HEK293T (cell line): ENCODE measurements at regions not wholly inside any gene's neighbourhood (a gene's known extent, or its start where the extent isn't known, plus 50 kb on each side); places are given as distances from the start of the nearest gene placed in this dataset.

Experiments
- CTCF ChIA-PET: fragments of 350-600 bp; formaldehyde crosslinking; extraction: SDS; loops from one replicate; lab custom pipeline; 2021; ENCODE audit warnings: antibody characterized with exemption, inconsistent platforms; lab: Yijun Ruan, JAX
- POLR2A ChIA-PET: fragments of 350-600 bp; formaldehyde crosslinking; extraction: SDS; loops from one replicate; lab custom pipeline; 2020; ENCODE audit warnings: antibody characterized with exemption, inconsistent platforms; lab: Yijun Ruan, JAX
- DNase-seq: peaks from one replicate; pipeline ENCODE4 v3.0.0; 2012; ENCODE audit warnings: mixed read lengths; ENCODE audit errors: extremely low spot score
- ARNT ChIP-seq: fragments of 450-650 bp; IDR thresholded peaks from 2 replicates; pipeline ENCODE4 v1.6.1; 2017; ENCODE audit warnings: mild to moderate bottlenecking
- BHLHE40 ChIP-seq: fragments of 450-650 bp; IDR thresholded peaks from 2 replicates; pipeline ENCODE4 v1.6.1; 2016; ENCODE audit warnings: mild to moderate bottlenecking, moderate library complexity, borderline replicate concordance
- CTBP1 ChIP-seq: fragments of 450-650 bp; IDR thresholded peaks from 2 replicates; pipeline ENCODE4 v1.6.1; 2016; ENCODE audit warnings: borderline replicate concordance
- ELF4 ChIP-seq: fragments of 450-650 bp; IDR thresholded peaks from 2 replicates; pipeline ENCODE4 v1.6.1; 2017; ENCODE audit warnings: antibody characterized with exemption
- FOXA1 ChIP-seq: fragments of 450-650 bp; IDR thresholded peaks from 2 replicates; pipeline ENCODE4 v1.6.1; 2016; ENCODE audit warnings: mild to moderate bottlenecking
- FOXK2 ChIP-seq: fragments of 450-650 bp; IDR thresholded peaks from 2 replicates; pipeline ENCODE4 v1.6.1; 2016; ENCODE audit warnings: mild to moderate bottlenecking
- FOXM1 ChIP-seq: fragments of 450-650 bp; IDR thresholded peaks from 2 replicates; pipeline ENCODE4 v1.6.1; 2017; ENCODE audit warnings: mild to moderate bottlenecking, borderline replicate concordance
- HDGF ChIP-seq: fragments of 450-650 bp; IDR thresholded peaks from 2 replicates; pipeline ENCODE4 v1.6.1; 2017; ENCODE audit warnings: antibody characterized with exemption, borderline replicate concordance
- L3MBTL2 ChIP-seq: fragments of 450-650 bp; conservative IDR thresholded peaks from 2 replicates; pipeline ENCODE4 v1.6.1; 2016; ENCODE audit warnings: mild to moderate bottlenecking
- LEF1 ChIP-seq: fragments of 450-650 bp; IDR thresholded peaks from 2 replicates; pipeline ENCODE4 v1.6.1; 2017; ENCODE audit warnings: mild to moderate bottlenecking, borderline replicate concordance
- NFRKB ChIP-seq: fragments of 450-650 bp; IDR thresholded peaks from 2 replicates; pipeline ENCODE4 v1.6.1; 2016; ENCODE audit warnings: mild to moderate bottlenecking, moderate library complexity
- PKNOX1 ChIP-seq: fragments of 450-650 bp; IDR thresholded peaks from 2 replicates; pipeline ENCODE4 v1.6.1; 2016
- SP1 ChIP-seq: fragments of 450-650 bp; IDR thresholded peaks from 2 replicates; pipeline ENCODE4 v1.6.1; 2017
- SUZ12 ChIP-seq: fragments of 450-650 bp; IDR thresholded peaks from 2 replicates; pipeline ENCODE4 v1.6.1; 2016; ENCODE audit warnings: mild to moderate bottlenecking
- TARDBP ChIP-seq: fragments of 450-650 bp; IDR thresholded peaks from 2 replicates; pipeline ENCODE4 v1.6.1; 2016
- ZNF384 ChIP-seq: fragments of 450-650 bp; IDR thresholded peaks from 2 replicates; pipeline ENCODE4 v1.6.1; 2016

- TF ChIP-seq FOXK2 (no peak), FOXM1 (no peak), FOXA1 (no peak), CTBP1 (no peak), ZNF384 (no peak), BHLHE40 (no peak), NFRKB (no peak), ELF4 (no peak), L3MBTL2 (no peak), HDGF (no peak), LEF1 (no peak), TARDBP (no peak), SP1 (no peak), SUZ12 (no peak), PKNOX1 (no peak), ARNT (no peak)
- DNase-seq = no peak
- CTCF ChIA-PET = no interaction called here
- POLR2A ChIA-PET = no interaction called here
Measured at GRCh38 chr6:155853011-155853410, 397.4 kb upstream of the NOX3 start.

- POLR2A ChIA-PET = no interaction called here
- TF ChIP-seq CTBP1 = no peak
- no peak for TF ChIP-seq ARNT
- TF ChIP-seq ELF4 = no peak
- TF ChIP-seq PKNOX1 = no peak
- TF ChIP-seq HDGF = no peak
- TF ChIP-seq L3MBTL2 = no peak
- no peak for TF ChIP-seq ZNF384
- no peak for TF ChIP-seq LEF1
- no peak for TF ChIP-seq FOXA1
- TF ChIP-seq FOXK2 = no peak
- TF ChIP-seq FOXM1 = no peak
- TF ChIP-seq TARDBP = no peak
- no peak for TF ChIP-seq NFRKB
- TF ChIP-seq SUZ12 = no peak
- no peak for TF ChIP-seq SP1
- TF ChIP-seq BHLHE40 = no peak
- no peak for DNase-seq
- CTCF ChIA-PET = no interaction called here
Measured at GRCh38 chr6:155850408-155850841, 394.8 kb upstream of the NOX3 start.

- CTCF ChIA-PET = no interaction called here
- no peak for DNase-seq
- TF ChIP-seq LEF1 (no peak), L3MBTL2 (no peak), CTBP1 (no peak), FOXA1 (no peak)
- POLR2A ChIA-PET = no interaction called here
Measured at GRCh38 chr6:155847711-155848110, 392.1 kb upstream of the NOX3 start.

- no peak for TF ChIP-seq LEF1
- no peak for TF ChIP-seq TARDBP
- TF ChIP-seq ARNT = no peak
- TF ChIP-seq FOXM1 = no peak
- TF ChIP-seq CTBP1 = no peak
- TF ChIP-seq L3MBTL2 = no peak
- no peak for TF ChIP-seq SUZ12
- no peak for TF ChIP-seq ELF4
- POLR2A ChIA-PET = no interaction called here
- CTCF ChIA-PET = no interaction called here
- DNase-seq = no peak
Measured at GRCh38 chr6:155837474-155837873, 381.8 kb upstream of the NOX3 start.

GRCh38 chr6:155832596-155832995 is 377.0 kb upstream of the NOX3 start:
- DNase-seq = no peak
- CTCF ChIA-PET = no interaction called here

GRCh38 chr6:155830531-155830930 is 374.9 kb upstream of the NOX3 start:
- POLR2A ChIA-PET = no interaction called here
- CTCF ChIA-PET = no interaction called here
- DNase-seq = no peak
- TF ChIP-seq SP1 (no peak), ELF4 (no peak), BHLHE40 (no peak), ARNT (no peak), L3MBTL2 (no peak), SUZ12 (no peak), ZNF384 (no peak), CTBP1 (no peak), NFRKB (no peak), PKNOX1 (no peak), LEF1 (no peak), FOXM1 (no peak), FOXK2 (no peak), FOXA1 (no peak), TARDBP (no peak)

More at GRCh38 chr6:155832596-155832995, 377.0 kb upstream of the NOX3 start:
- POLR2A ChIA-PET = no interaction called here
- no peak for TF ChIP-seq ELF4
- no peak for TF ChIP-seq ARNT
- TF ChIP-seq L3MBTL2 = no peak
- no peak for TF ChIP-seq FOXA1
- no peak for TF ChIP-seq FOXK2
- TF ChIP-seq FOXM1 = no peak
- TF ChIP-seq BHLHE40 = no peak
